ENCODE measurements at regions not wholly inside any gene's neighbourhood (a gene's known extent, or its start where the extent isn't known, plus 50 kb on each side); places are given as distances from the start of the nearest gene placed in this dataset.

GRCh38 chr2:67833632-67834031, 229.2 kb downstream of the C1D start:
- H3K4me3 ChIP-seq: no peak overlapping the region
- no peak for DNase-seq (ENCODE audit: low spot score)
- H3K27ac ChIP-seq: no peak overlapping the region
- TF ChIP-seq CTCF (IDR thresholded peaks at IDR 0.05): no peak

GRCh38 chr2:67834482-67834881, 228.3 kb downstream of the C1D start:
- no peak for TF ChIP-seq CTCF (IDR thresholded peaks at IDR 0.05)
- no peak for DNase-seq (ENCODE audit: low spot score)
- H3K4me3 ChIP-seq: no peak overlapping the region

GRCh38 chr2:67835266-67835665, 227.5 kb downstream of the C1D start:
- no peak for DNase-seq (ENCODE audit: low spot score)
- H3K4me3 ChIP-seq: no peak overlapping the region
- no peak for TF ChIP-seq CTCF (IDR thresholded peaks at IDR 0.05)
- H3K27ac ChIP-seq: no peak overlapping the region

More at GRCh38 chr2:67834482-67834881, 228.3 kb downstream of the C1D start:
- H3K27ac ChIP-seq: no peak overlapping the region

GRCh38 chr2:67836866-67837265, 225.9 kb downstream of the C1D start:
- no peak for DNase-seq (ENCODE audit: low spot score)
- no peak overlapping the region for H3K27ac ChIP-seq
- H3K4me3 ChIP-seq: no peak overlapping the region
- no peak for TF ChIP-seq CTCF (IDR thresholded peaks at IDR 0.05)

GRCh38 chr2:67838205-67838604, 224.6 kb downstream of the C1D start:
- Histone ChIP-seq H3K27ac (no peak overlapping the region), H3K4me3 (no peak overlapping the region)
- TF ChIP-seq CTCF (IDR thresholded peaks at IDR 0.05): no peak
- no peak for DNase-seq (ENCODE audit: low spot score)

GRCh38 chr2:67839242-67839641, 223.6 kb downstream of the C1D start:
- DNase-seq (ENCODE audit: low spot score): no peak
- Histone ChIP-seq H3K27ac (no peak overlapping the region), H3K4me3 (no peak overlapping the region)
- no peak for TF ChIP-seq CTCF (IDR thresholded peaks at IDR 0.05)

GRCh38 chr2:67839668-67840067, 223.1 kb downstream of the C1D start:
- Histone ChIP-seq H3K27ac (no peak overlapping the region), H3K4me3 (no peak overlapping the region)
- no peak for DNase-seq (ENCODE audit: low spot score)
- TF ChIP-seq CTCF (IDR thresholded peaks at IDR 0.05): no peak

Data from coronary artery (tissue), 2 donors.